ENCODE measurements at regions not wholly inside any gene's neighbourhood (a gene's known extent, or its start where the extent isn't known, plus 50 kb on each side); places are given as distances from the start of the nearest gene placed in this dataset.
A peak's percentile ranks its signal among the peaks of the same experiment; 100 is the strongest.

GRCh38 chr12:24500831-24501230 is 448.1 kb downstream of the BCAT1 start:
- DNase-seq = no peak

GRCh38 chr12:24500421-24500820 is 448.5 kb downstream of the BCAT1 start:
- no peak for DNase-seq

DNA sequence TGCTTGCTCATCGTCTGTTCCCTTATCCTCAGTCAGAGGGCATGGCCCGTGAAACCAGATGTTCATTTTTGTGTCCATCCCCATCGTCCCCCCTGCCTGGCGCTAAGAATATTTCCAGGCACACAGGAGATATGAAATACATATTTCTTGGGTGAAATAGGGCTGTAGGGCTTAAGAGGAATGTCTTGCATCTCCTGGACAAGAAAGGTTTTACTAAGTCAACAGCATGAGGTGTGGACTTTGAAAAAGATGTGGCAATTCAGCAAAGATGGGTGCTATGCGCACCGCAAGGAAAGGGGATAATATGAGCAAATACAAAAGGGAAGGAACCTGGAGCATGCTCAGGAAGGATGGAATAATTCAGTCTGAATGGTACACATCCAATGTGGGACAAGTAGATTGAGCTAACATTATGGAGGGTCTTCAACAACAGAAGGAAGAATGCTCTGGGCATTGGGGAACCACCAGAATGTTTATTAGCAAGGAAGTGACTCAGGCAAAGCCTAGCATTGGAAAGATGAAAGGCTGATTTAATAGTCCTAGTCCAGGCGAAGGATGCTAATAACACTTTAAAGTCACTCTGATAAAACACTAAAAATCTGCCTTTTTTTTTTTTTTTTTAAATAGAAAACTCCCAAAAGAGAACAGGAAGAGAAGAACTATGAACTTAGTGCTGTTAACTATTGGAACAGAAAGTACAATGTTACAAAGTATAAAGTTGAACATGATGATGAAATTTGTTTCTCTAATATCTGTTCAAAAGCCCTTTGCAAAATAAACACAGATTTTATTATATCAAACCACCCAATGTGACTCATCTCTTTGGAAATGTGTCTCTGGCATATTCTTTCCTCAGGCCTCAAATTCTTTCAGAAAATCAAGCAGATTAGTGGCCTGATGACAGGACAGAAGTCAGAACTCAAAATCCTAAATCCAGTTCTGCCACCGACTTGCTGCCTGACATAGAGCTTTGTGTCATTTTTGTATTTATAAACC is 449.5 kb downstream of the BCAT1 start:
- no peak for DNase-seq

- DNase-seq = no peak
Measured at GRCh38 chr12:24496755-24497154, 452.1 kb downstream of the BCAT1 start.

GRCh38 chr12:24494401-24494800 is 454.5 kb downstream of the BCAT1 start:
- no peak for DNase-seq

GRCh38 chr12:24491968-24492367 is 456.9 kb downstream of the BCAT1 start:
- DNase-seq = no peak

- DNase-seq = no peak
Measured at GRCh38 chr12:24489939-24490338, 459.0 kb downstream of the BCAT1 start.

- DNase-seq = no peak
Measured at GRCh38 chr12:24488906-24489619, 459.8 kb downstream of the BCAT1 start.

- no peak for DNase-seq
Measured at GRCh38 chr12:24488091-24488596, 460.8 kb downstream of the BCAT1 start.

DNA sequence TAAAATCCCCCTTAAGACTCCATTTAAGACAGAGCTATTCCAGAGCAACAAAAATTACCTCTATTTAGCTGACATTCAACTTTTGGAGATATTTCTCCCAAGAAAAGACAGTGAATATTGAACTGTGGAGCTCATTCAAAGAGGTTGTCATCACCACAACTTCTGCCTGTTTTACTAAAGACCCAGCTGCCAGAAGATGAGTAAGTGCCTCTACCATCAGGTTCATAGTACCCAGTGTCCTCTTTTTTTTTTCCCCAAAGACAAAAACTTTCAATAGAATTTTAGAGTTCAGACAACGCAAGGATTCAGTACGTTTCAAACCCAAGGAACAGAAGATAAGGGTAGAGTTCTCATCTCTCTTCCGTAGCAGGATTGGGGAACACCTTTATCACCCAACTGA is 461.3 kb downstream of the BCAT1 start:
- DNase-seq = no peak

DNA sequence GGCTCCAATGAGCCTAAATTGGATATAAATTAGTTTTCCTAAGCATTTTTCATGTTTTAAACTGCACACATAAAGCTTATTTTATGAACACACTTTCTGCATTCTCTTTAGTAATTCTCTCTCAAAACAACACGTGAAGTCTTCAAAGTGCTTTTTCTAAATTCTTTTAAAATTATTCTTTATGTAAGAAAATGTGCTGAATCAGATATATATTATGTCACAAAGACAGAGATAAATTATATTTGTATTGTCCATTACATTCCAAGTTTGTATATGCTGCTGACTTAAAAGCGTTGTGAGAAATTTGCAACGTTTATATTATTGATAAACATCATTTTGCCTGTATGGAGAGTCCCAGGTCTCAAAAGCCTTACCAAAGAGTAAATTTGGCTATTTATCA is 465.2 kb downstream of the BCAT1 start:
- no peak for DNase-seq

GRCh38 chr12:24482882-24483604 is 465.9 kb downstream of the BCAT1 start:
- DNase-seq = no peak

- no peak for DNase-seq
Measured at GRCh38 chr12:24482044-24482443, 466.9 kb downstream of the BCAT1 start.

DNA sequence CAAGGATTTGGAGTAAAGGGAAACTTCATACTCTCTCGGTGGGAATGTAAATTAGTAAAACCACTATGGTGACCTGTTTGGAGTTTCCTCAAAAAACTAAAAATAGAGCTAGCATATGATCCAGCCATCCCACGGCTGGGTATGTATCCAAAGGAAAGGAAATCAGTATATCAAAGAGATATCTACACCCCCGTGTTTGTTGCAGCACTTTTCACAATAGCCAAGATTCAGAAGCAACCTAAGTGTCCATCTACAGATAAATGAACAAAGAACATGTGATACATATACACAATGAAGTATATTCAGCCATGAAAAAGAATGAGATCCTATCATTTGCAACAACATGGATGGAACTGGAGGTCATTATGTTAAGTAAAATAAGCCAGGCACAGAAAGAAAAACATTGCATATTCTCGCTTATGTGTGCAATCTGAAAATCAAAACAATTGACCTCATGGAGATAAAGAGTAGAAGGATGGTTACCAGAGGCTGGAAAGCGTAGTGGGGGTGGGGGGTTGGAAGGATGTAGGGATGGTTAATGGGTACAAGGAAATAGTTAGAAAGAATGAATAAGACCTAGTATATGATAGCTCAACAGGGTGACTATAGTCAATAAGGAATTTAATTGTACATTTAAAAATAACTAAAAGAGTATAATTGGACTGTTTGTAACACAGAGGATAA is 468.0 kb downstream of the BCAT1 start:
- no peak for DNase-seq

- DNase-seq = no peak
Measured at GRCh38 chr12:24479131-24479530, 469.8 kb downstream of the BCAT1 start.

GRCh38 chr12:24478254-24478653 is 470.6 kb downstream of the BCAT1 start:
- DNase-seq = no peak

DNA sequence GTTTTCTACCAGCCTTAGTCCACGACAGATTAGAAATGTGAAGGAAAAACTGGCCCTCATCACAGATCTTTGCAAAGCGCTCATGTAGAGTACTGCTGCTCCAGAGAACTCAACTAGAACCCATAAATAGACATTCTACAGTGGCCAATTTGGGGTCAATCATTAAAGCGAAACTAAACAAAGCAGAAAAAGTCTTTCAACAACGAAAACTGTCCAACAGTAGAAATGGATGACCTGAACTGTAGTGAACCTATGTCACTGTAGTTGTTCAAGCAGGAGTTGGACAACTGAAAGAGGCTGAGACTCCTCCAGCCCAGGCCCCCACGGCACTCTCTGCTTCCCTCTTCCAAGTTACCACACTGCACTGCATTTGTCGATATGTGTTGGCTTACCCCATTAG is 472.6 kb downstream of the BCAT1 start:
- DNase-seq = no peak

- no peak for DNase-seq
Measured at GRCh38 chr12:24475337-24475736, 473.6 kb downstream of the BCAT1 start.

DNA sequence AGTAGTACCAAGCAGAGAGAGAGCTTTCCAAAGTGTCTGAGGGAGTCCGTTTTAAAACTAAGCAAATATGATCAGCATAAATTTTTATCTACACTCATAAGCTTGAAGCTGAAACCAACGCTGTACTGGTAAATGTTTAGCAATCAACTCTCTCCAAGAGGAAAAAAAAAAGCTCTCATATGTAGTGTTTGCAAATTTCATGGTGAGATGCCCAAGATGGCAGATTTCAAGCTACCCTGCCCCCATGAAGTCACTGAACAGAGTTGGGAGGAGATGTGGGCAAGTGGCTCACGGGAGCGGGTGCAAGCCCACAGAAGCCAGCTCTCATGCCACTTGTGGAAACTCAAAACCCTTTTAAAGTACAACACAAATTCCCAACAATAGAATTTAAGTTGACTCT is 475.8 kb downstream of the BCAT1 start:
- DNase-seq = no peak

DNA sequence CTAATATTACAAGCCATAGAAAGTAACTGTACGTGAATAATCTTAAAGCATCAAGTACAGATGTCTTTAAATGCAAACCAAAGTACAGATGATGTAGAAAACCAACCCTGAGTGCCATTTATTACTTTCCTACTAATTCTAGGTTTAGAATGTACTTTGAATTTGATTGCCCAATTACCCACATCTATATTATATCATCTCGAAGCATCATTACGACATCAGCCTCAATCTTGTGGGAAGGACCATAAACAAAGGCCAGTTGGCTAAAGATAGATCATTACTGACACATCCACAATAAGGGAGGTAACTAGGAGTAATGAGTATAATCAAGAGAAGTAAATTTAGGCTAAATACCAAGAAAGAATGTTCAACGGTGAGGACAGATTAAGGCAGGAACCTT is 478.9 kb downstream of the BCAT1 start:
- DNase-seq = peak; percentile 17

DNA sequence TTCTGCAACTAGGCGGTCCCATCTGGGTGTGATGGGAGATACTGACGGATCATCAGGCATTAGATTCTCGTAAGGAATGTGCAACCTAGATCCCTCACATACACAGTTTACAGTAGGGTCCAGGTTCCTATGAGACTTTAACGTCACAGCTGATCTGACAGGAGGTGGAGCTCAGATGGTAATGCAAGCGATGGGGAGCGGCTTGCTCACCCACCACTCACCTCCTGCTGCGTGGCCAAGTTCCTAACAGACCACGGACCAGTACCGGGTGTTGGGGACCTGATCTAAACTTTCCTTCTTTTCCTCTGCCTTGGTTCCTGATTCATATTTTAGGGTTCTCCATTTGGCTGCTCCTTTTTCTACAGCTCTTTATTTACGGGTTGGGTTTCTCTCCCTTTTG is 479.8 kb downstream of the BCAT1 start:
- DNase-seq = no peak

DNA sequence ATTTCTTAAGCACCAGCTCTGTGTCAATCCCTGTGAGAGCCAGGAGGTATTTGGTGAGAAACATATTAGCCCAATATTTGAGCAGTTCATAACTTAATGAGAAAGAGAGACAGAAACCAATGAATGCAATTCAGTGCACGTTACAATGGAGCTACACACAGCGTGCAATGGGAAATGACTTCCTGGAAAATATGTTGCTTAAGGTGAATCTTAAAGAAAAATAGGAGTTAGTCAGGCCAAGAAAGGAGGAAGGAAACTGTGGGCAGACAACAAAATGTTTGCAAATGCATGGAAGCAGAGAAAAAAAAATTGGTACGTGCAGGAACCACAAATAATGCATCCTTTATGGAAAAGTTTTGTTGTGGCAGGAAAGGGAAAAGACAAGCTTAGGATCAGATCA is 481.7 kb downstream of the BCAT1 start:
- DNase-seq = no peak

DNA sequence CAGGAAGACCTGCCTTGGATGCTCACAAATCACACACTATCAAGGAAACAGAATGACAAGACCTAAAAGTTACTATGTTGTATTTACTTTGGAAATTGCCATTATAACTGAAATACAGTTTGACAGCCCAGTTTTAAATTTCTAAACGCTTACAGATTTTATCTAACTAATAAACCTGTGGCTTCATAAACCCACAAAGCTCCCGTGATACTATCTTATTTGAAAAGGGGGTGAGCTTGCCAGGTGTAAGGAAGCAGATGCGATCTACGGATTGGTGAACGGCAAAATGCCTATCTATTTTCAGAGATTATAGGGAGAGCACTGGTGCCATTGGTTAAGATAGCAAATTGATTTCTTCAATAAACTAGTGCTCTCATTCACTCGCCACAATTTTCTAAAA is 485.5 kb downstream of the BCAT1 start:
- DNase-seq = no peak
